K562 (cell line): ENCODE measurements at regions not wholly inside any gene's neighbourhood (a gene's known extent, or its start where the extent isn't known, plus 50 kb on each side); places are given as distances from the start of the nearest gene placed in this dataset.

Experiments
- ATAC-seq: fragments of 200-7000 bp; cut with Tn5 transposase; 3 replicates; pipeline ENCODE4 v1.9.1; 2020; ENCODE audit warnings: moderate library complexity
- BruUV-seq: library from RNA; stranded (reverse); fragments of 400-500 nt; replicated peaks from 2 replicates; lab custom pipeline; 2021; lab: Mats Ljungman, UMichigan
- CTCF ChIA-PET: fragments of 300-600 bp; formaldehyde crosslinking; extraction: SDS; loops from one replicate; lab custom pipeline; 2021; ENCODE audit warnings: low intra/inter-chr PET ratio; lab: Yijun Ruan, JAX
- POLR2A ChIA-PET: fragments of 300-600, 350-650 bp; sonication (Branson Sonifier 250); formaldehyde crosslinking; extraction: SDS; loops from one replicate; lab custom pipeline; 2021; ENCODE audit warnings: antibody characterized with exemption, inconsistent platforms; lab: Yijun Ruan, JAX
- DNase-seq, 4 experiments: peaks; one replicate each; pipeline versions ENCODE4 v3.0.0 to v3.0.0-alpha.2; 2011 to 2018; ENCODE audit warnings: low spot score in 3 of 4, mixed read lengths in 3 of 4; ENCODE audit errors: extremely low read depth in 1 of 4
- FAIRE-seq: peaks from 2 replicates; lab custom pipeline; 2011; peaks lifted over from hg19 to GRCh38; lab: Jason Lieb, UNC
- H2AFZ ChIP-seq: 2 replicates; pipeline ENCODE4 v1.6.0; 2011; ENCODE audit warnings: low read depth, low read length, control low read depth, inconsistent platforms
- H3K27ac ChIP-seq: fragments of 200-600 bp; 3 replicates; pipeline ENCODE4 v1.8.0; 2011; ENCODE audit warnings: low read depth, mild to moderate bottlenecking, control low read depth, inconsistent platforms, low read length, moderate library complexity, mixed read lengths; ENCODE audit errors: extremely low read depth
- H3K27me3 ChIP-seq, 2 experiments: fragments of 300-600 bp in 1 of 2; 2 replicates in 1 of 2; 3 replicates in 1 of 2; pipeline versions ENCODE4 v1.6.0 to v1.8.0; 2011; ENCODE audit warnings: inconsistent platforms in 2 of 2, low read length in 2 of 2, mild to moderate bottlenecking in 1 of 2, mixed read lengths in 1 of 2, moderate library complexity in 1 of 2; ENCODE audit not compliant: control insufficient read depth in 2 of 2, insufficient read depth in 2 of 2
- H3K36me3 ChIP-seq: fragments of 300-600 bp; 3 replicates; pipeline ENCODE4 v1.8.0; 2011; ENCODE audit warnings: mild to moderate bottlenecking, low read length, inconsistent platforms; ENCODE audit not compliant: control insufficient read depth, insufficient read depth
- H3K4me1 ChIP-seq, 2 experiments: fragments of 200-600 bp in 1 of 2; replicated peaks in 1 of 2; 2 replicates in 1 of 2; 3 replicates in 1 of 2; pipeline versions ENCODE4 v1.5.1 to v1.8.0; 2011; ENCODE audit warnings: inconsistent platforms in 2 of 2, low read length in 2 of 2, mild to moderate bottlenecking in 1 of 2, mixed read lengths in 1 of 2, moderate library complexity in 1 of 2; ENCODE audit not compliant: control insufficient read depth in 2 of 2, insufficient read depth in 2 of 2
- H3K4me2 ChIP-seq: 2 replicates; pipeline ENCODE4 v1.6.1; 2011; ENCODE audit warnings: low read length, control low read depth, inconsistent platforms, mixed read lengths; ENCODE audit not compliant: insufficient read depth
- H3K4me3 ChIP-seq: fragments of 200-600 bp; sonication (generic), shearing (Covaris generic); 2 replicates; pipeline ENCODE4 v1.5.1; 2016; ENCODE audit warnings: control low read depth, inconsistent platforms
- H3K79me2 ChIP-seq: fragments of 200-600 bp; 3 replicates; pipeline ENCODE4 v1.8.0; 2011; ENCODE audit warnings: low read length, inconsistent platforms; ENCODE audit not compliant: control insufficient read depth, insufficient read depth
- H3K9ac ChIP-seq, 2 experiments: 2 replicates each; pipeline versions ENCODE4 v1.6.0 to v1.6.1; 2011; ENCODE audit warnings: low read depth in 2 of 2, low read length in 2 of 2, control low read depth in 1 of 2, inconsistent platforms in 1 of 2, mild to moderate bottlenecking in 1 of 2, mixed read lengths in 1 of 2; ENCODE audit not compliant: insufficient read depth in 1 of 2
- H3K9me1 ChIP-seq: one replicate; pipeline ENCODE4 v1.6.0; 2011; ENCODE audit warnings: inconsistent platforms, mild to moderate bottlenecking, low read length, moderate library complexity; ENCODE audit not compliant: control insufficient read depth, insufficient read depth
- H3K9me3 ChIP-seq: replicated peaks from 2 replicates; pipeline ENCODE4 v1.5.1; 2011; ENCODE audit warnings: low read depth, low read length, inconsistent platforms; ENCODE audit not compliant: control insufficient read depth, insufficient read depth
- H4K20me1 ChIP-seq: replicated peaks from 2 replicates; pipeline ENCODE4 v1.6.1; 2011; ENCODE audit warnings: low read length, inconsistent platforms, mixed read lengths; ENCODE audit not compliant: control insufficient read depth, insufficient read depth
- BACH1 ChIP-seq: fragments of 200-800 bp; sonication (Bioruptor generic); IDR thresholded peaks from 2 replicates; pipeline ENCODE4 v1.6.1; 2016; ENCODE audit warnings: missing genetic modification characterization, missing compliant biosample characterization
- DIDO1 ChIP-seq: fragments of 450-650 bp; IDR thresholded peaks from 2 replicates; pipeline ENCODE4 v1.6.1; 2016; ENCODE audit warnings: low read depth, missing biosample characterization, missing genetic modification characterization
- KDM2B ChIP-seq: fragments of 250-450 bp; sonication (Bioruptor Pico); IDR thresholded peaks from 2 replicates; pipeline ENCODE4 v1.8.0; 2021; ENCODE audit warnings: mild to moderate bottlenecking, moderate library complexity
- RAD21 ChIP-seq, 2 experiments: fragments of 250-450 bp in 1 of 2; fragments of 450-650 bp in 1 of 2; sonication (Bioruptor Pico) in 1 of 2; formaldehyde crosslinking in 1 of 2; IDR thresholded peaks in 1 of 2; conservative IDR thresholded peaks in 1 of 2; 2 replicates each; pipeline versions ENCODE4 v1.4.0 to v1.8.0; 2020 to 2022; ENCODE audit warnings: mild to moderate bottlenecking in 2 of 2, moderate library complexity in 1 of 2
- SREBF2 ChIP-seq: sonication (generic); formaldehyde crosslinking; IDR thresholded peaks from 2 replicates; pipeline ENCODE4 v1.4.0; 2020; ENCODE audit warnings: mild to moderate bottlenecking, missing genetic modification reagents
- ZNF143 ChIP-seq: sonication (generic); formaldehyde crosslinking; IDR thresholded peaks from 2 replicates; pipeline ENCODE4 v1.9.0; 2022; ENCODE audit warnings: mild to moderate bottlenecking, missing genetic modification reagents
- ZNF217 ChIP-seq: sonication (generic); formaldehyde crosslinking; IDR thresholded peaks from 2 replicates; pipeline ENCODE4 v1.8.0; 2022; ENCODE audit warnings: mild to moderate bottlenecking, missing genetic modification reagents
- ZNF311 ChIP-seq: fragments of 250-450 bp; sonication (Bioruptor Pico); IDR thresholded peaks from 2 replicates; pipeline ENCODE4 v1.4.0; 2020; ENCODE audit warnings: mild to moderate bottlenecking, moderate library complexity
- WGBS: fragments of 100-300 bp; shearing (Covaris generic); methylation state at CpG from one replicate; pipeline ENCODE4 v1.1.6; 2016; ENCODE audit warnings: low coverage, mixed read lengths; ENCODE audit not compliant: insufficient coverage; ENCODE audit errors: missing lambda C conversion rate; 5-methylcytosine and 5-hydroxymethylcytosine counted together
- in situ Hi-C: fragments of 300-500 bp; cut with MboI; formaldehyde crosslinking; loops from 4 replicates; pipeline ENCODE4 v1.15.0; 2018; ENCODE audit warnings: inconsistent platforms, mixed read lengths
- intact Hi-C: fragments of 100-400 bp; cut with micrococcal nuclease; formaldehyde crosslinking; loops from 2 replicates; pipeline ENCODE4 v1.14.2; 2022
- TF ChIP-seq, protein P1 (sequence below): sonication (generic); formaldehyde crosslinking; IDR thresholded peaks from 2 replicates; pipeline ENCODE4 v1.8.1; 2023; ENCODE audit warnings: mild to moderate bottlenecking, missing genetic modification reagents
- TF ChIP-seq, protein P2 (sequence below), 2 experiments: fragments of 450-650 bp; conservative IDR thresholded peaks; 2 replicates each; pipeline ENCODE4 v1.6.1; 2017; ENCODE audit warnings: mild to moderate bottlenecking in 2 of 2, moderate library complexity in 2 of 2

DNA sequence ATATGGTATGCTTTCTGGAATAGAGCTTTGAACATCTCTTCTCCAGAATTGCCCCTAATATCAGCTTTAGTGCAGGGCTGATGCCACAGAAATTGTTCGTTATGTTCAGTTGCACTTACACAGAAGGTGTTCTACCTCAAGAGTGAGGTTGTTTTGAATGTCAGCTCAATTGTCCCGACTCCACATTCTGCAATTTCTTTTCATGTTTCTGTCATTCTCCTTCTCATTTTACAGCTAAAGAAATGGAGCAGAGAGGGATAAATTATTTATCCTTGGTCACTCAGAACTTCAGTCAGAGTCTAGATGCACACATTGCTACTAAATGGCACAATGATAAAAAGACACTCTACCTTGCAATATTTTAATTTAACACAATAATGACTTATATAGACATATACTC is 137.0 kb upstream of the CCN2 start:
- no peaks in the 10 kb centered on the region for H3K9me3 ChIP-seq
- intact Hi-C loops (no loop called here), in situ Hi-C loops (no loop called here)
- no peak overlapping the region for H3K4me2 ChIP-seq
- H2AFZ ChIP-seq: no peak overlapping the region
- DNase-seq (no peak), FAIRE-seq (no peak), ATAC-seq (no peak)
- H3K79me2 ChIP-seq: no peaks in the 10 kb centered on the region
- ChIA-PET POLR2A (no interaction called here), CTCF (no interaction called here)
- no peaks in the 10 kb centered on the region for H3K36me3 ChIP-seq
- H3K9ac ChIP-seq: no peak overlapping the region
- H3K27me3 ChIP-seq: no peaks in the 10 kb centered on the region
- no peak for TF ChIP-seq BACH1 (tag)
- TF ChIP-seq ZNF217 (CRISPR knock-in tag): no peak
- TF ChIP-seq ZNF143 (CRISPR knock-in tag): no peak
- TF ChIP-seq ZNF311 (CRISPR knock-in tag): no peak
- no peak for TF ChIP-seq DIDO1 (tag)
- TF ChIP-seq, protein P1, sequence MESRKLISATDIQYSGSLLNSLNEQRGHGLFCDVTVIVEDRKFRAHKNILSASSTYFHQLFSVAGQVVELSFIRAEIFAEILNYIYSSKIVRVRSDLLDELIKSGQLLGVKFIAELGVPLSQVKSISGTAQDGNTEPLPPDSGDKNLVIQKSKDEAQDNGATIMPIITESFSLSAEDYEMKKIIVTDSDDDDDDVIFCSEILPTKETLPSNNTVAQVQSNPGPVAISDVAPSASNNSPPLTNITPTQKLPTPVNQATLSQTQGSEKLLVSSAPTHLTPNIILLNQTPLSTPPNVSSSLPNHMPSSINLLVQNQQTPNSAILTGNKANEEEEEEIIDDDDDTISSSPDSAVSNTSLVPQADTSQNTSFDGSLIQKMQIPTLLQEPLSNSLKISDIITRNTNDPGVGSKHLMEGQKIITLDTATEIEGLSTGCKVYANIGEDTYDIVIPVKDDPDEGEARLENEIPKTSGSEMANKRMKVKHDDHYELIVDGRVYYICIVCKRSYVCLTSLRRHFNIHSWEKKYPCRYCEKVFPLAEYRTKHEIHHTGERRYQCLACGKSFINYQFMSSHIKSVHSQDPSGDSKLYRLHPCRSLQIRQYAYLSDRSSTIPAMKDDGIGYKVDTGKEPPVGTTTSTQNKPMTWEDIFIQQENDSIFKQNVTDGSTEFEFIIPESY (CRISPR knock-in tag): no peak
- TF ChIP-seq, protein P2, sequence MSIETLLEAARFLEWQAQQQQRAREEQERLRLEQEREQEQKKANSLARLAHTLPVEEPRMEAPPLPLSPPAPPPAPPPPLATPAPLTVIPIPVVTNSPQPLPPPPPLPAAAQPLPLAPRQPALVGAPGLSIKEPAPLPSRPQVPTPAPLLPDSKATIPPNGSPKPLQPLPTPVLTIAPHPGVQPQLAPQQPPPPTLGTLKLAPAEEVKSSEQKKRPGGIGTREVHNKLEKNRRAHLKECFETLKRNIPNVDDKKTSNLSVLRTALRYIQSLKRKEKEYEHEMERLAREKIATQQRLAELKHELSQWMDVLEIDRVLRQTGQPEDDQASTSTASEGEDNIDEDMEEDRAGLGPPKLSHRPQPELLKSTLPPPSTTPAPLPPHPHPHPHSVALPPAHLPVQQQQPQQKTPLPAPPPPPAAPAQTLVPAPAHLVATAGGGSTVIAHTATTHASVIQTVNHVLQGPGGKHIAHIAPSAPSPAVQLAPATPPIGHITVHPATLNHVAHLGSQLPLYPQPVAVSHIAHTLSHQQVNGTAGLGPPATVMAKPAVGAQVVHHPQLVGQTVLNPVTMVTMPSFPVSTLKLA (conservative IDR thresholded peaks at IDR 0.05): no peak
- no peak for TF ChIP-seq RAD21 (CRISPR knock-in tag; conservative IDR thresholded peaks at IDR 0.05 in 1 of 2, IDR thresholded peaks at IDR 0.05 in 1 of 2)
- TF ChIP-seq KDM2B (CRISPR knock-in tag): no peak
- TF ChIP-seq SREBF2 (CRISPR knock-in tag): no peak
- WGBS: 0% methylated on average over 2 of the region's 2 CpGs
- H3K4me3 ChIP-seq: no peak overlapping the region
- no TSS peak for BruUV-seq
- H4K20me1 ChIP-seq: no peaks in the 10 kb centered on the region
- no peaks in the 10 kb centered on the region for H3K9me1 ChIP-seq
- no peaks in the 10 kb centered on the region for H3K4me1 ChIP-seq
- H3K27ac ChIP-seq: no peak overlapping the region
